OCI-LY3 (cell line): ENCODE measurements at regions not wholly inside any gene's neighbourhood (a gene's known extent, or its start where the extent isn't known, plus 50 kb on each side); places are given as distances from the start of the nearest gene placed in this dataset.

ENCODE experiments used
- EZH2phosphoT487 ChIP-seq: fragments of 200-600 bp; shearing (Covaris generic); IDR thresholded peaks from 2 replicates; pipeline ENCODE4 v1.6.1; 2018; ENCODE audit warnings: antibody characterized with exemption, mixed run types, low read depth
- TF ChIP-seq, protein P1 (sequence below): fragments of 200-600, 300-600 bp; sonication (generic); IDR thresholded peaks from 2 replicates; pipeline ENCODE4 v1.5.1; 2014; ENCODE audit warnings: antibody characterized with exemption, low read length, low read depth

DNA sequence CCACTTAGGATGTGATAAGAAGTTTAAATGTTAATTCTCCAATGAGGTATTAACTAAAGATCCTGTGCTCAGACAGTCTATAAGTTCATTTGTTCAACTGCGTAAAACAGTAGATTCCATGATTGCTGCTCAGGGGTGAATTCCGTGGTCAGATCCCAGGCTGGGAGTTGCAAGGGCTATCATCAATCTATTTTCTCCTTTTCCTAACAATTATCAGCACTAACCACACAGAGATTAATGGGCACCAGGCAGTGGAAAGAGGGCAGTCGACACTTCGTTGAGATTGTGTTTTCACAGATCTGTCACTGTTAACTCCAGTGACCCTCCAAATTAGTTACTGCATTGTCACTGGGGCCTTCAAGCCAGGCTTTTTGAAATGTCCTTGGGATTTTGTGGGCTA, 154.1 kb upstream of the SPRED2 start:
- TF ChIP-seq, protein P1, sequence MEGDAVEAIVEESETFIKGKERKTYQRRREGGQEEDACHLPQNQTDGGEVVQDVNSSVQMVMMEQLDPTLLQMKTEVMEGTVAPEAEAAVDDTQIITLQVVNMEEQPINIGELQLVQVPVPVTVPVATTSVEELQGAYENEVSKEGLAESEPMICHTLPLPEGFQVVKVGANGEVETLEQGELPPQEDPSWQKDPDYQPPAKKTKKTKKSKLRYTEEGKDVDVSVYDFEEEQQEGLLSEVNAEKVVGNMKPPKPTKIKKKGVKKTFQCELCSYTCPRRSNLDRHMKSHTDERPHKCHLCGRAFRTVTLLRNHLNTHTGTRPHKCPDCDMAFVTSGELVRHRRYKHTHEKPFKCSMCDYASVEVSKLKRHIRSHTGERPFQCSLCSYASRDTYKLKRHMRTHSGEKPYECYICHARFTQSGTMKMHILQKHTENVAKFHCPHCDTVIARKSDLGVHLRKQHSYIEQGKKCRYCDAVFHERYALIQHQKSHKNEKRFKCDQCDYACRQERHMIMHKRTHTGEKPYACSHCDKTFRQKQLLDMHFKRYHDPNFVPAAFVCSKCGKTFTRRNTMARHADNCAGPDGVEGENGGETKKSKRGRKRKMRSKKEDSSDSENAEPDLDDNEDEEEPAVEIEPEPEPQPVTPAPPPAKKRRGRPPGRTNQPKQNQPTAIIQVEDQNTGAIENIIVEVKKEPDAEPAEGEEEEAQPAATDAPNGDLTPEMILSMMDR = no peak
- no peak for TF ChIP-seq EZH2phosphoT487
